ENCODE measurements at regions not wholly inside any gene's neighbourhood (a gene's known extent, or its start where the extent isn't known, plus 50 kb on each side); places are given as distances from the start of the nearest gene placed in this dataset.

DNA sequence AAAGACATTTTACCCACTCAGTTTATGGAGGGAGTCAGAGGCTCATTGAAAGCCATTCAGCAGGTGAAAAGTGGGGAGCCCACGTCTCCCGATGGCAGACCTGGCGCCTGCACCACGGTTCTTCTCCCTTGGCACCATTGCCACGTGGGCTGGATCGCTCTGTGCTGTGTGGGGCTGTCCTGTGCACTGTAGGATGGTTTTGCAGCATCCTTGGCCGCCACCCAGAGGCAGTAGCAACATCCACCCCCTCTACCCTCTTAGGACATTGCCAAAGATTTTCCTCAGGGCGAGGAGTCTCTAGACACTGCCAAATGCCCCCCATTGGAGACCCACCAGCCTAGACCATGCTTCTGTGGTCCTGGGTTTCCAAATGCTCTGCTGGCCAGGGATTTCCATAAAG, 60.2 kb downstream of the SYNE3 start:
- H3K27ac ChIP-seq (ENCODE audit: low read depth, low read length) = no peak overlapping the region
- no peak overlapping the region for H2AFZ ChIP-seq (ENCODE audit: low read length, unreplicated experiment)
- no peaks in the 10 kb centered on the region for H3K4me1 ChIP-seq (ENCODE audit: control insufficient read depth, insufficient read depth, low read length, unreplicated experiment)
- no peaks in the 10 kb centered on the region for H3K79me2 ChIP-seq (ENCODE audit: control insufficient read depth, insufficient read depth, low read length, unreplicated experiment)
- no peak overlapping the region for H3K4me3 ChIP-seq (ENCODE audit: low read depth, low read length)
- no peaks in the 10 kb centered on the region for H3K36me3 ChIP-seq (ENCODE audit: insufficient read depth, low read length)
- no peaks in the 10 kb centered on the region for H3K27me3 ChIP-seq (ENCODE audit: insufficient read depth, low read length)

- Histone ChIP-seq H3K27ac (ENCODE audit: low read depth, low read length) (no peak overlapping the region), H3K79me2 (ENCODE audit: control insufficient read depth, insufficient read depth, low read length, unreplicated experiment) (no peaks in the 10 kb centered on the region), H3K27me3 (ENCODE audit: insufficient read depth, low read length) (no peaks in the 10 kb centered on the region), H2AFZ (ENCODE audit: low read length, unreplicated experiment) (no peak overlapping the region), H3K36me3 (ENCODE audit: insufficient read depth, low read length) (no peaks in the 10 kb centered on the region), H3K4me1 (ENCODE audit: control insufficient read depth, insufficient read depth, low read length, unreplicated experiment) (no peaks in the 10 kb centered on the region), H3K4me3 (ENCODE audit: low read depth, low read length) (no peak overlapping the region)
Measured at GRCh38 chr14:95455246-95455645, 61.2 kb downstream of the SYNE3 start.

- H3K4me1 ChIP-seq (ENCODE audit: control insufficient read depth, insufficient read depth, low read length, unreplicated experiment) = no peaks in the 10 kb centered on the region
- H3K27ac ChIP-seq (ENCODE audit: low read depth, low read length) = no peak overlapping the region
- H3K79me2 ChIP-seq (ENCODE audit: control insufficient read depth, insufficient read depth, low read length, unreplicated experiment) = no peaks in the 10 kb centered on the region
- H3K27me3 ChIP-seq (ENCODE audit: insufficient read depth, low read length) = no peaks in the 10 kb centered on the region
- no peak overlapping the region for H3K4me3 ChIP-seq (ENCODE audit: low read depth, low read length)
- no peaks in the 10 kb centered on the region for H3K36me3 ChIP-seq (ENCODE audit: insufficient read depth, low read length)
- H2AFZ ChIP-seq (ENCODE audit: low read length, unreplicated experiment) = no peak overlapping the region
Measured at GRCh38 chr14:95453713-95453980, 62.8 kb downstream of the SYNE3 start.

- Histone ChIP-seq H2AFZ (ENCODE audit: low read length, unreplicated experiment) (no peak overlapping the region), H3K27ac (ENCODE audit: low read depth, low read length) (no peak overlapping the region), H3K79me2 (ENCODE audit: control insufficient read depth, insufficient read depth, low read length, unreplicated experiment) (no peaks in the 10 kb centered on the region), H3K27me3 (ENCODE audit: insufficient read depth, low read length) (no peaks in the 10 kb centered on the region), H3K4me1 (ENCODE audit: control insufficient read depth, insufficient read depth, low read length, unreplicated experiment) (no peaks in the 10 kb centered on the region), H3K4me3 (ENCODE audit: low read depth, low read length) (no peak overlapping the region), H3K36me3 (ENCODE audit: insufficient read depth, low read length) (no peaks in the 10 kb centered on the region)
Measured at GRCh38 chr14:95452893-95453712, 63.3 kb downstream of the SYNE3 start.

GRCh38 chr14:95452176-95452892, 64.1 kb downstream of the SYNE3 start:
- Histone ChIP-seq H3K4me3 (ENCODE audit: low read depth, low read length) (no peak overlapping the region), H3K4me1 (ENCODE audit: control insufficient read depth, insufficient read depth, low read length, unreplicated experiment) (no peaks in the 10 kb centered on the region), H3K79me2 (ENCODE audit: control insufficient read depth, insufficient read depth, low read length, unreplicated experiment) (no peaks in the 10 kb centered on the region), H2AFZ (ENCODE audit: low read length, unreplicated experiment) (no peak overlapping the region), H3K27ac (ENCODE audit: low read depth, low read length) (no peak overlapping the region), H3K27me3 (ENCODE audit: insufficient read depth, low read length) (no peaks in the 10 kb centered on the region), H3K36me3 (ENCODE audit: insufficient read depth, low read length) (no peaks in the 10 kb centered on the region)

DNA sequence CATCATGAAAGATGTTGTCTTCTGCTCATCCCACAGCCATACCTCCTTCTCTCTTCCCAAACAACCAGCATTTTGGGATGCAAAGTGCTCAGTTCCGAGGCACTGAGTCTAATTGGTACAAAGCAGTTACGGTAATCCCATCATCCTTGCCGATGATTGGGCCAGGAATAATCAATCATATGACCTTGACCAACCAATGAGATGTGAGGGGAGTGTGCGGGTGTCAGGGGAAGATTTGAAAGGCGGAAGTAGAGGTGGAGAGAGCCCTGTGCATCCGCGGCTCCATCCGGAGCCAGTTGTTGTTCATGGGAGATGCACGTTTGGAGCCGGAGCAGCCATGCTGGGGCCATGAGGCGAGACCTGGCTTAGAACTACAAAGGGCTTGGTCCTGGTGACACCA, 67.3 kb downstream of the SYNE3 start:
- Histone ChIP-seq H3K36me3 (ENCODE audit: insufficient read depth, low read length) (no peaks in the 10 kb centered on the region), H3K4me1 (ENCODE audit: control insufficient read depth, insufficient read depth, low read length, unreplicated experiment) (no peaks in the 10 kb centered on the region), H3K79me2 (ENCODE audit: control insufficient read depth, insufficient read depth, low read length, unreplicated experiment) (no peaks in the 10 kb centered on the region), H3K27ac (ENCODE audit: low read depth, low read length) (no peak overlapping the region), H3K4me3 (ENCODE audit: low read depth, low read length) (no peak overlapping the region), H3K27me3 (ENCODE audit: insufficient read depth, low read length) (no peaks in the 10 kb centered on the region), H2AFZ (ENCODE audit: low read length, unreplicated experiment) (no peak overlapping the region)

DNA sequence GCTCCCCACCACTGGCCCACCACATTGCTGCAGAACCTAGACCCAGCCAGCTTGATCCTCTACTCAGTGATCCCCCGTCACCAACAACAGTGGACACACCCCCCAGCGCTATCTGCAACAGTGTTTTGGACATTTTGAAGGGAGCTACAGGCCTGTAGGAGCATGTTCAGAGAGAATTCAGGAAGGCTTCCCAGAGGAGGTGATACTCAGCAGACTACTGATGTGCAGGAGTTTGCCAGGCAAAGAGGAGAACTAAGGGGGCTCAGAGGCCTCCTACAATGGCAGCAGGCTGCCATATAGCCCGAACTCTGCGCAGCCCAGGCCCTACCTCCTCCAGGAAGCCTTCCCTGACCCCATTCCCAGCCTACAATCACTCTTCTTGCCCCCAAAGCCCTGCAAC, 70.0 kb downstream of the SYNE3 start:
- Histone ChIP-seq H3K4me1 (ENCODE audit: control insufficient read depth, insufficient read depth, low read length, unreplicated experiment) (no peaks in the 10 kb centered on the region), H3K27me3 (ENCODE audit: insufficient read depth, low read length) (no peaks in the 10 kb centered on the region), H3K27ac (ENCODE audit: low read depth, low read length) (no peak overlapping the region), H3K79me2 (ENCODE audit: control insufficient read depth, insufficient read depth, low read length, unreplicated experiment) (no peaks in the 10 kb centered on the region), H3K4me3 (ENCODE audit: low read depth, low read length) (no peak overlapping the region), H3K36me3 (ENCODE audit: insufficient read depth, low read length) (no peaks in the 10 kb centered on the region), H2AFZ (ENCODE audit: low read length, unreplicated experiment) (no peak overlapping the region)

DNA sequence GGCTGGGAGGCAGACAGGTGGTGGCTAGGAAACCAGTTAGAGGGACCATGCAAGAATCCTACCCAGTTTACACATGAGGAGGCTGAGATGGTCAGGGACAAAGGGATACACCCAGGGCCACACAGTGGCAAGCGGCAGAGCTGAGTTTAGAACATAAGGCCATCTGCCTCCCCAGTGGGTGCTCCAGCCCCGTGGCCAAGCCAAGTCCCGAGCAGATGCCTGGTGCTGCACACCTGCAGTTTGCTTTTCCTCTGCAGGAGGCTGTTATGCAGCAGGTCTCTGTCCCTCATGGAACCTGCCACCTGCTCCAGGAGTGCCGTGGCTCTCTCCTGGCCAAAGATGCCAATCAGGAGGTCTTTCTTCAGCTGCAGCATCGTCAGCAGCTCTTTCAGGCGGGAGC, 70.8 kb downstream of the SYNE3 start:
- no peak overlapping the region for H3K27ac ChIP-seq (ENCODE audit: low read depth, low read length)
- H3K4me1 ChIP-seq (ENCODE audit: control insufficient read depth, insufficient read depth, low read length, unreplicated experiment) = no peaks in the 10 kb centered on the region
- H3K27me3 ChIP-seq (ENCODE audit: insufficient read depth, low read length) = no peaks in the 10 kb centered on the region
- H3K79me2 ChIP-seq (ENCODE audit: control insufficient read depth, insufficient read depth, low read length, unreplicated experiment) = no peaks in the 10 kb centered on the region
- no peak overlapping the region for H3K4me3 ChIP-seq (ENCODE audit: low read depth, low read length)
- H2AFZ ChIP-seq (ENCODE audit: low read length, unreplicated experiment) = no peak overlapping the region
- no peaks in the 10 kb centered on the region for H3K36me3 ChIP-seq (ENCODE audit: insufficient read depth, low read length)

GRCh38 chr14:95445161-95445560, 71.3 kb downstream of the SYNE3 start:
- Histone ChIP-seq H3K79me2 (ENCODE audit: control insufficient read depth, insufficient read depth, low read length, unreplicated experiment) (no peaks in the 10 kb centered on the region), H2AFZ (ENCODE audit: low read length, unreplicated experiment) (no peak overlapping the region), H3K27me3 (ENCODE audit: insufficient read depth, low read length) (no peaks in the 10 kb centered on the region), H3K27ac (ENCODE audit: low read depth, low read length) (no peak overlapping the region), H3K4me1 (ENCODE audit: control insufficient read depth, insufficient read depth, low read length, unreplicated experiment) (no peaks in the 10 kb centered on the region), H3K4me3 (ENCODE audit: low read depth, low read length) (no peak overlapping the region), H3K36me3 (ENCODE audit: insufficient read depth, low read length) (no peaks in the 10 kb centered on the region)

GRCh38 chr14:95444132-95445129, 72.0 kb downstream of the SYNE3 start:
- Histone ChIP-seq H3K27ac (ENCODE audit: low read depth, low read length) (no peak overlapping the region), H3K4me1 (ENCODE audit: control insufficient read depth, insufficient read depth, low read length, unreplicated experiment) (no peaks in the 10 kb centered on the region), H3K36me3 (ENCODE audit: insufficient read depth, low read length) (no peaks in the 10 kb centered on the region), H3K27me3 (ENCODE audit: insufficient read depth, low read length) (no peaks in the 10 kb centered on the region), H2AFZ (ENCODE audit: low read length, unreplicated experiment) (no peak overlapping the region), H3K79me2 (ENCODE audit: control insufficient read depth, insufficient read depth, low read length, unreplicated experiment) (no peaks in the 10 kb centered on the region), H3K4me3 (ENCODE audit: low read depth, low read length) (no peak overlapping the region)
